Stimulated activated CD8-positive, alpha-beta memory T cell treated with anti-CD3 and anti-CD28 coated beads, Interleukin-4, amount 100 ng/mL, for 4 hours (primary cell): ENCODE measurements at regions not wholly inside any gene's neighbourhood (a gene's known extent, or its start where the extent isn't known, plus 50 kb on each side); places are given as distances from the start of the nearest gene placed in this dataset.

Source experiments
- DNase-seq, 2 donors: peaks; one replicate each; pipeline ENCODE4 v3.0.0-alpha.2; 2020; ENCODE audit warnings: low read depth in 2 of 2, low spot score in 1 of 2

- DNase-seq: no peak
These were observed 239.1 kb upstream of the ROPN1 start for GRCh38 chr3:124230998-124231397.

DNA sequence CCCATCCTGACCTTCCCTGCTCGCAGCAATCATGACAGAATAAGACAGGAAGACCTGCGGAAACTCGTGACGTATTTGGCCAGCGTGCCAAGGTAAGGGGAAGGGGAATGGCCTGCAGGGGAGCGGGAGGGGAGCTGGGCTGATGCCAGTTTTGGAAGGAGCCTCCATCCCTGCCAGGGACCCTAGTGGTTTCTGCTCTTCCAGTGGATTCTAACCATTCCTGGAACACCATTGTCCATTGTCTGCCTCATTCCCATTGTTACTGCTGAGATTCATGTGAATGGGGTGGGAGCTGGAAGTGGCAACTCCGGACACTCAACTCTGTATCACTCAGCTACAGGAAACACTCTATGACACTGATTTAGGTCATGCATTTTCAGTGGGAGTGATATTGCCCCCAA, 242.9 kb upstream of the ROPN1 start:
- no peak for DNase-seq

DNA sequence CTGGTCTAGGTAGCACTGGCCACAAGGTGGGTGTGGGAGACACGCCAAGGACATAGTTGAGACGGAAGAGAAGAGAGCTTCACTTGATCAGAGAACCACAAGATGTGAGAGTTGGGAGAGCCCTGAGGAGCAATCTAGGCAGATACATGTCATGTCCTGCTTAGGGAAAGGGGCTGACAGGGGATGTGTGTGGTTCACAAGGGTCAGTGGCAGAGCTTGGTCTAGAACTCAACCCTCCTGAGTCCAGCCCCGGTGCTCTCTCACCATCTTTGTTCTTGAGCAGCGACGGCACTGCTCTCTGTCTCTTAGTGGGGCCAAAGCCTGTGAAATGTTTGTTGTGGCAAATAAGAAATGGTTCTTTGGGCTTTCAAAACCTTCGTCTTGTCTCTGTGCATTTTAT, 243.5 kb upstream of the ROPN1 start:
- DNase-seq: no peak

DNA sequence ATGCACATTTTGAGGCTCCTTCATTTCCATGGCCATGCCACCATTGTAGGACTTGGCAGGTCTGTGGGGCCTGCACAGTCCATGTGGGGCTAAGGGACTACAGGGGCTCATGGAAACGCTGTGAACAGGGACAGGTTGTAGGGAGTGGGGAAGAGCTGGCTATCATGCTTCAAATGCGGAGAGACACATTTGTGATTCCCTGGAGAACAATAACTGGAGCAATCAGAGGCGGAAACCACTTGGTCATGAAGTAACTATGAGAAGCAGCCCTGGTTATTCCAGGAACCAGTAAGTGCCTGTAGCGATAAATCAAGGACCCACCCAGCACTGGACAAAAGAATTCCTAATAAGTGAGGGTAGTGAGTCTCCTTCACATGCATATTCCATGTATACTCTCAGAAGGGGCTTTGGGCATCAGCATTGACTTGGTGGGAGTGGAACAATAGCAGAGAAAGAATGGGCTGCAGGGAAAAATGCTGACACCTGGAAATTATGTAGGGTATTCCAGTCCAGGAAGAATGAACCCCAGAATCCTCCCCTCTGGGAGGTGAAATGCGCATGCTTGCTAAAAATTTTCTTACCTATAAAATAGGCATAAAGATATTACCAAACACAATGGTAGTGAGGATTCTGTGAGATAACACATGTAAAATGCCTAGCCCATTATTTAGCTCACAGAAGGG, 251.4 kb upstream of the ROPN1 start:
- no peak for DNase-seq

GRCh38 chr3:124246376-124246775, 254.5 kb upstream of the ROPN1 start:
- no peak for DNase-seq

DNA sequence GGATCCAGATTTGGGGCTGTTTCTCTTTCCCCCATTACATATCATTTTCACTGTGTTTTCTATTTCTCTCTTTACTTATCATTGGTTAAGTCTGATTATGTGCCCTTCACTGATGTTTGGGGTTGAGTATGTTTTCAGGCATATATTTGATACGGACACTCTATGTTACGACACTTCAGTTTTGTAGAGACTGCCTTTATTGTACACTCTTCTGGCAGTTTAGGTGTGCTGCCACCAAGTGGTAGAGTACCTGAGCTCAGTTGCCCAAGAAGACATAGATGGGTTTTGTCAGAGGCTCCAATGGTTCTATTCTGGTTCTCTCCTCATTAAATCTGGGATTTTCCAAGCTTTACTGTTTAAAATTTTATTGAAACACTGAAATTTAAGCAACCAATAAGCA, 255.0 kb upstream of the ROPN1 start:
- no peak for DNase-seq

- no peak for DNase-seq
These were observed 256.6 kb upstream of the ROPN1 start for GRCh38 chr3:124248471-124249028.

DNA sequence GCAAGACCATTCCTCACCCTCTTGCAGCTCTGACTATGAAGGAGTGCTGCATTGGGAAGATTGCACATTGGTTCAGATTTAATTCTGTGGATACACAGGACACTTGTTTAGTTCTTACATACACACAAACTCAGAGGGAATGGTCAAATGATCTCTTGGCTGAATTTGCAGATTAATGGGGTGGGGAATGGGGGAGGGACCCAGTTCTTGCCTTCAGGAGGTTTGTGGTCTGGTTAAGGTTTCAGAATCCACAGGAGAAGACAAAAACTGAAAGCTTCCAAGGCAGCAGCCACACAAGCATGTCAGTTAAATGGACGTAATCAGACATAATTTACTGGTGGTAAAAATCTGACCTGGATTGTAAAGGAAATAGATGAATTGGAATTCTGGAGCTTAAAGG, 257.1 kb upstream of the ROPN1 start:
- no peak for DNase-seq

- no peak for DNase-seq
These were observed 258.1 kb upstream of the ROPN1 start for GRCh38 chr3:124250053-124250452.

DNA sequence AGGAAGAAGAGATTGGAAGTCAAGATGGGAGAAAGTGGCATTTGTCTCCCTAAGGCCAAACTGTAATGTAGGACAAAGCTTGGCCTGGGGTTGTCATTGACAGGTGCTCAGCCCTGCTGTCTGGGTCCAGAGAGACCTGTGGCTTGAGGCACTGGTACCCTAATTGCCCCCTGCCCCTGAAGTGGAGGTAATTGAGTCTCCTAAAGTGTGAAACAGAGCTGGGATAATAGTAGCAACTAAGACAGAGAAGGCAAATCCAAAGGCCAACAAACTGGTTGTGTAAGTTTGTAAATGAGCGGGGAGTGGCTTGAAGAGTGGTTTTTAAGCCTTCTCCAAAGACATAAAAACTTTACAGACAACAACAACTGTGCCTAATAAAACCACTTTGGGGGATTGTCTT, 264.2 kb upstream of the ROPN1 start:
- DNase-seq: no peak

DNA sequence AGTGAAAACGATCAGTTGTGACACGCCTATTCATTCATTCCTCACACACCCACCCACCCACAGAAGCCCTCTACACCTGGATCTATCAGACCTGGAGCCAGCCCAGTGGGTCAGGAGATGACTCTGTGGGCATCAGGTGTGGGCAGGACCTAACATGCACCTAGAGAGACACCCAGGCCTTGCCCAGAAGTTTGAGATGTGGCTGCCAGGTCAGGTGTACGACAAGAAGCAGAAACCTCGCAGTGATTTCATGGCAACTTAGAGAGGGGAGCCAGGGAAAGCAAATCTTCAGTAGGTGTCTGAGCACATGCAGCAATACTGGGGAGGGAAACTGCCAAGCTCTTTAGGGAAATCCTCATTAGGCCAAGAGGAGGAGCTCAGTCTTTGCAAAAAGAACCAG, 264.7 kb upstream of the ROPN1 start:
- DNase-seq: no peak

DNA sequence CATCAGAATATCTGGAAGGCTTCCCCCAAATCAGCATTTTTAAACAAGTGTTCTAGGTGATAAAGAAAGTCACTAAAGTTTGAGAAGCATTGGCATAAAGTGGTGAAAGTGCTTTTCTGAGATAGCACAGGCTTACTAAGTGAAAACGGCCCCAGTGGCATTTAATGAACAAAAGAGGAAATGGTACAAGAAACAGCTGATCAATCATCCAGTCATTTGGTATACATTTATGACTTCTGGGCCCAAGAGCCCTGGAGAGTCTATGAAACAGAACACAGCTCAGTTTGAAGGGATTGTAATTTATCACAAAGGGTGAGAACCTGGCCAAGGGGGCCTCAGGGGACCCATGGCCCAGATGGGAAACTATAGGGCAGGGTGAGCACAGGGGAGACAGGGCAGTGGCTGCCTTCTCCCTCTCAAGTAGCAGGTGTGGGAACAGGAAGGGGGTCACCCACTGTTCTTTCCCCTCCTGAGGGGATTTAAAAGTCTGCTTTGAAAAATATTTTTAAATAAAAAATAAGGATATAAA, 265.5 kb upstream of the ROPN1 start:
- no peak for DNase-seq

GRCh38 chr3:124258057-124258500, 266.2 kb upstream of the ROPN1 start:
- no peak for DNase-seq

DNA sequence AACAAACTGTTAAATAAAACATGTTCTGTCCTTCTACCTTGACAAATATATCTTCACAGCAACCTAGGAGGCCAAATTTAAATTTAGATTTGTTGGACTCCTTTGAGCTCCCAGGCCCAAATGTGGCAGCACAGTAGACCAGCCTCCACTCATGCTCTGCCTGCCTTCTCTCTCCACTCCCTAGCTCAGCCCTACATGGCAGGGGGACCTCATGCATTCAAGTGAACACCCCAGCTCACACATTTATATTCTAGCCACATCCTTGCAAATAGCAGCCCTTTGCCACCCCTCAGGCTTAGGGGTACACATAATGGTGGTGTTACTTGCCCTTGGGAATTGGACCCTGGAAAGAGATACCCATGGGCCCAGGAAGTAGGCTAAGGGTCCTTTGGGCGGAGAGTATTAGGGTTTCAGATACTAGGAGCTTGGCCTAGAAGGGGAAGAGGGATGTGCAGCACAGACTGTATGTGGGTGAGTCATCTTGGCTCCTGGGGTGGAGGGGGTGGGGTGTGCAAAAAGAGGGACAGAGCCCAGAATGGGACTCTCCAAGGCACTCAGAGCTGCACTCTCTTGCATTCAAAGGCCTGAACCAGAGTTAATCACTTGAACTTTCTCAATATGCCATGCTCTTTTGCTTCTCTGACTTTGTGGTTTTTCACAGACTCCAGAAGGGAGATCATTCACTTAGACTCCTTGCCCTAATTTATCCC, 268.4 kb upstream of the ROPN1 start:
- no peak for DNase-seq

DNA sequence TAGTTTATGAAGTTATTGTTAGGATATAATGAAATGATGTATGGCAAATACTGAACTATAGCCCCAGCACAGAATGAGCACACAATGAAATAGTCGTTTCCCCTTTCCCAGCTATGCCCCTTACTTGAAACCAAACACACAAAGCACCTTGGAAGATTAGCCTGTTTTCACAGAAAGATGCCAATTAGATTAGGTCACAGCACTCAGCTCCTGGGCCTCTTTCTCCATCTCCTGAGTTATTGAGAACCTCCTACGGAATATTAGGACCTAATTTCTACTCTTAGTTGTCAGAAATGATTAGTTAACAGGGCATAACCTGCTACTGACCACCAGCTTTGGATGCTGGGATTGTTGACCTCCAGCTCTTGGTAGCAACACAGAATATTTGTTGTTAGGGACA, 269.4 kb upstream of the ROPN1 start:
- DNase-seq: no peak

DNA sequence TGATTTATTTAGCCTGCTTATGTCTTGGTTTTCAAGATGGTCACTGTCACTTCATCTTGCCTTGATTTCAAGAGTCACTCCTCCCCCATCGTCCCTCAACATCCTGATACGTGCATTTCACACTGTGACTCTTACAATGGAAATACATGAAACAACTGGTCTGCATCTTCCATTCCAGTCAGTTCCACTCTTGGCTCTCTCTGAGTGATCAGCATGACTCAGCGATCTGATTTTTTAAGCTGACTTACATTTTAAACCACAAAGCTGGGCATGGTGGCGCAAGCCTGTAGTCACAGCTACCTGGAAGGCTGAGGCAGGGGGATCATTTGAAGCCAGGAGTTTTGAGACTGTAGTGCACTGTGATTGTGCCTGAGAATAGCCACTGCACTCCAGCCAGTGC, 271.2 kb upstream of the ROPN1 start:
- DNase-seq: no peak

DNA sequence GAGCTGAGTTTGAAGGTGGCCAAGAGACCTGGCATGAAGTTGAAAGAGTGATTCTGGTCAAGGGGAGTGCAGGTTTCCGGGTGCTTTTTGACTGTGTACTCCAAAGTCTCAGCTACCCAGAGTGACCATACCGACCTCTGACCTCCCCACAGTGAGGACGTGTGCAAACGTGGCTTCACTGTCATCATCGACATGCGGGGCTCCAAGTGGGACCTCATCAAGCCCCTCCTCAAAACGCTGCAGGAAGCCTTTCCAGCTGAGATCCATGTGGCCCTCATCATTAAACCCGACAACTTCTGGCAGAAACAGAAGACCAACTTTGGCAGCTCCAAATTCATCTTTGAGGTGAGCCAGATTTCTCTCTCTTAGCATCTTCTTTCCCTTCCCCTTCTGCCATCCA, 272.4 kb upstream of the ROPN1 start:
- DNase-seq: no peak

DNA sequence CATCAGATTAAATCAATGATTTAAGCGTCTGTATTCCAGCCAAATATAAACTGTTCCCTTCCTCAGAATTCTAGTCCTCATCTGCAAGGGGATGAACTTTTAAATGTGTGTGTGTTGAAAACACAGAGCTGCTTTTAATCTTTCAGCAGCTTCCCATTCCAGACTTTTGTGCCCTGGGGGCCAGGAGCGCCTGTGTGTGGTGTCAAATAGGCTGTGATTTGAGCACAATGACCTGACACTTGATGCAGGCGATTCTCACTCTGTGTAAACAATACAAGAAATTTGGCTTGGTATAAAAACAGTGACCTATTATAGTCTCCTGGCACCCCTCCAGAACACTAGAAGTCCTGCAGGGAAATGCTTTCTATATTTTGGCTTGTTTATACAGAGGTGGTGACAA, 274.6 kb upstream of the ROPN1 start:
- no peak for DNase-seq

DNA sequence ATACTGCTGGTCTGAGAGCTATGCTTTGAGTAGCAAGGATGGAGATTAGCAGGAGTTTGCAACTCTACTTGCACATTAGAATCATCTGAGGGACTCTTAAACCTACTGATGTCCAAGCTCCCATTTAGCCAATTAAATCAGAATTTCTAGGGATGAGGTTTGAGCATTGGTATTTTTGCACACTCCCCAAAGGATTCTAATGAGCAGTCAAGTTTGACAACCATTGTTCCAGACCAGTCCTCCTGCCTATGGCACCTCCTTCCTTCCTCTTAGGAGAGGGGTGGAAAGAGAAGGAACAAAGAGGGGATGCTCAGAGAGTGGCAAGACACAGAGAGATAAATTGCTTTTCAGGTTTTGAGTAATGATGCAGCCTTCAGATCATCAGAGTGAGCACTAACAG, 275.5 kb upstream of the ROPN1 start:
- DNase-seq: no peak

GRCh38 chr3:124268355-124268754, 276.4 kb upstream of the ROPN1 start:
- no peak for DNase-seq

GRCh38 chr3:124269619-124270018, 277.7 kb upstream of the ROPN1 start:
- DNase-seq: no peak

DNA sequence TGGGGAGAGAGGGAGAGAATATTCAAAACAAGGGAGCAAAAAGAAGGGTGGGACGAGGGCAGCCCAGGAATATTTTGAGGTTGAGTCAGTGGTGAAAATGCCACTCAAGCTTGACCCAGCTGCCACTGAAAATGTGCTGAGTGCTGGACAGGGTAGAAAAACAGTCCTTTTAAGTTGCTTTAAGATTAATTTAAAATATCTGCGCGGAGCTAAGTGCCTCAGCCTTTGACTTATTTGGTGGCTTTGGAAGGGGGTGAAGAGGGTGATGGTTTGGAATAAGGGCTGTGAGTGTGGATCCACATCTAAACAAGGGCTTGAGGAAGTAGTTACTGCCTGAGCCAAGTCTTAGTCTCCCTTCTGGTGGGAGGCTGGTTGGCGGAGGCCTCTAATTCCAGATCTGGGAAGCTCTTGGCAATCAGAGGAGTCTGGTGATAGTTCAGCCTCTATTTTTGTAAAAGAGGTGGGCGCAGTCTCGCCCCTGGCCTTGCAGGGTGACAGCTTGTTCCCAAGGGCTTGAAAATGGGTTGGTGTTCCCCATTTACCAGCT, 280.8 kb upstream of the ROPN1 start:
- DNase-seq: no peak
